ENCODE measurements at regions not wholly inside any gene's neighbourhood (a gene's known extent, or its start where the extent isn't known, plus 50 kb on each side); places are given as distances from the start of the nearest gene placed in this dataset.
A peak's percentile ranks its signal among the peaks of the same experiment; 100 is the strongest.

GRCh38 chr2:59804732-59805131 is 748.7 kb downstream of the BCL11A start:
- no peak for TF ChIP-seq POLR2A (IDR thresholded peaks at IDR 0.05)
- TF ChIP-seq, protein P1, sequence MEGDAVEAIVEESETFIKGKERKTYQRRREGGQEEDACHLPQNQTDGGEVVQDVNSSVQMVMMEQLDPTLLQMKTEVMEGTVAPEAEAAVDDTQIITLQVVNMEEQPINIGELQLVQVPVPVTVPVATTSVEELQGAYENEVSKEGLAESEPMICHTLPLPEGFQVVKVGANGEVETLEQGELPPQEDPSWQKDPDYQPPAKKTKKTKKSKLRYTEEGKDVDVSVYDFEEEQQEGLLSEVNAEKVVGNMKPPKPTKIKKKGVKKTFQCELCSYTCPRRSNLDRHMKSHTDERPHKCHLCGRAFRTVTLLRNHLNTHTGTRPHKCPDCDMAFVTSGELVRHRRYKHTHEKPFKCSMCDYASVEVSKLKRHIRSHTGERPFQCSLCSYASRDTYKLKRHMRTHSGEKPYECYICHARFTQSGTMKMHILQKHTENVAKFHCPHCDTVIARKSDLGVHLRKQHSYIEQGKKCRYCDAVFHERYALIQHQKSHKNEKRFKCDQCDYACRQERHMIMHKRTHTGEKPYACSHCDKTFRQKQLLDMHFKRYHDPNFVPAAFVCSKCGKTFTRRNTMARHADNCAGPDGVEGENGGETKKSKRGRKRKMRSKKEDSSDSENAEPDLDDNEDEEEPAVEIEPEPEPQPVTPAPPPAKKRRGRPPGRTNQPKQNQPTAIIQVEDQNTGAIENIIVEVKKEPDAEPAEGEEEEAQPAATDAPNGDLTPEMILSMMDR (IDR thresholded peaks at IDR 0.05) = no peak
- intact Hi-C loops (cut with DNase I) = no loop called here
- no peak overlapping the region for H3K4me3 ChIP-seq
- H3K36me3 ChIP-seq (replicated peaks in 1 of 2; ENCODE audit: insufficient read depth in 1 of 2, low read depth in 2 of 2) = no peaks in the 10 kb centered on the region
- ATAC-seq (no peak), DNase-seq (no peak)
- H3K27ac ChIP-seq = no peak overlapping the region
- no peaks in the 10 kb centered on the region for H3K27me3 ChIP-seq
- no peaks in the 10 kb centered on the region for H3K9me3 ChIP-seq
- WGBS, 2 donors = 48 to 61% methylated on average over 6 of the region's 6 CpGs
- no peaks in the 10 kb centered on the region for H3K4me1 ChIP-seq

DNA sequence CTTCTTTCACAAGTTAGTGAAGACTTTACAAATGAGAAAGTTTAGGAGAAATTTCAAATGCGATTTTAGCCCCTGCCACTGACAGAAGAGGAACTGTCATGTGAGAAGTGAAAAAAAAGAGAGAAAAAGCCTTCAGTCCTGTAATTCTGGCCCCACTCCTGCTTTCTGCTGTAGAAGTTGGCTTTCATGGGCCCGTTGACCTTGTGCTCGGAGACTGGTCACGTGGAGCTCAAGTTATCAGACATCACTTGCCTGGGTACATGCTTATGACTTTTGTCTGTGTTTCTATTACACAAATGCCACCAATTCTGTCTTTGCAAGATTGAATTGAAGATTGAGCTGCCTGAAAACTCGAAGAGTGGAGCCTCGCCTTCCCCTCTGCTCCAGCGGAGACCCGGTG is 749.9 kb downstream of the BCL11A start:
- ATAC-seq = no peak
- Histone ChIP-seq H3K4me3 (no peak overlapping the region), H3K4me1 (no peaks in the 10 kb centered on the region), H3K27me3 (no peaks in the 10 kb centered on the region), H3K36me3 (replicated peaks in 1 of 2; ENCODE audit: insufficient read depth in 1 of 2, low read depth in 2 of 2) (no peaks in the 10 kb centered on the region), H3K27ac (no peak overlapping the region), H3K9me3 (no peaks in the 10 kb centered on the region)
- TF ChIP-seq POLR2A (IDR thresholded peaks at IDR 0.05) = no peak
- TF ChIP-seq, protein P1 (IDR thresholded peaks at IDR 0.05) = no peak
- DNase-seq = peak in 2 of 4 donors; percentile 13 to 18
- intact Hi-C loops (cut with DNase I) = no loop called here
- 67 to 74% methylated on average over 8 of the region's 8 CpGs for WGBS, 2 donors

DNA sequence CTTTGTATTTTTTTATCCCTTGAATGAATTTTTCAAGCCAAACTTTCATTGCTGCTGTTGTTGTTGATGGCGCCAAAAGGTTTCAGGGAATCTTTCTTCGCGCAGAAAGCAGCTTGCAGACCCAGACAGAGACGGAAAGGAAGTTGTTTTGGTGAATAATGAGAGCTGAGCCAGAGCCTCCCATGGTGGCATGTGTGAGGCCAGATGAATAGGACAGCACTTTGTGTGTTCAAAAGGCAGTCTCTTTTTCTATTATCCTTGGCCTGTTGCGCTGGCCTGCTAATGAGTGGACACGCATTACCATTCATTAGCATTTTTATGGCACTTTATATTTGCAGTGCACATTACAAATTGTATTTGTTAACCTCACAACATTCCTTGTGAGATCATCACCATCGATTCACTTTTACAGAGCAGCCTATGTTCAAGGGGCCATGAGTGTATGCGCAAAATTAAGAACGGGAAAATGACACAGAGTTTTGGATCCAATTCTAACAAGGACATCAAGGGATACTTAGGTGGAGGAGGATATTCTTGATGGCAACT is 754.7 kb downstream of the BCL11A start:
- Histone ChIP-seq H3K27ac (no peak overlapping the region), H3K9me3 (no peaks in the 10 kb centered on the region), H3K4me3 (no peak overlapping the region), H3K36me3 (replicated peaks in 1 of 2; ENCODE audit: insufficient read depth in 1 of 2, low read depth in 2 of 2) (no peaks in the 10 kb centered on the region), H3K27me3 (no peaks in the 10 kb centered on the region), H3K4me1 (no peaks in the 10 kb centered on the region)
- 92 to 96% methylated on average over 9 of the region's 9 CpGs for WGBS, 2 donors
- ATAC-seq (no peak), DNase-seq (no peak)
- TF ChIP-seq POLR2A (IDR thresholded peaks at IDR 0.05) = no peak
- TF ChIP-seq, protein P1 (IDR thresholded peaks at IDR 0.05) = no peak
- intact Hi-C loops (cut with DNase I) = no loop called here

DNA sequence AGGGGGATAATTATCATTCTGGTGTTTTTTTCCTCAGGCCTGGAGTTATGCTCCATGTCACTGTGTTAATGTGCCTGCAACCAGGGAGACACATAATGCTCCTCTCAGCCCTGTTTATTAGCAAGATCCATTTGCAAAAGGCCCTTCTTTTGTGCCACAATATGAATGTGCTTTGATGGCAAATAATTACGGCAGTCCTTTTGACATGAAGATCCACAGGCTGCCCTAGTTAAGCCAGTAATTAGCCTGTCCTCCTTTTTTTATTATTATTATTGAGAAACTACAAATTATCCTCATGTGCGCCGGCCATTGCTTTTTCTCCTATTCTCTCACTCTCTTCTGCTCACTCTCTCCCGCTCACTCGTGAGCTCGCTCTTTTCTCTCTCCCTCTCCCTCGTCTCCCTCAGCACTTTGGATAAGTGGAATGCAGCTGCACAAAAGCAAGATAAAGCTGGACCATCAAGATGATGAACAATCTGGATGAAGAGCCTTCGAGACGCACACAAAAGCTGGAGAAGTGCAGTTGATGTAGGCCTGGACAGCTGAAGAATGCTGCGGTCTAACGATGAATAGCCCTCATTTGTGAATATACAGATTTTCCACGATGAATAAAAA is 762.3 kb downstream of the BCL11A start:
- no peak overlapping the region for H3K27ac ChIP-seq
- 85 to 90% methylated on average over 12 of the region's 12 CpGs for WGBS, 2 donors
- ATAC-seq (no peak), DNase-seq (no peak)
- no peak overlapping the region for H3K4me3 ChIP-seq
- no peaks in the 10 kb centered on the region for H3K36me3 ChIP-seq (replicated peaks in 1 of 2; ENCODE audit: insufficient read depth in 1 of 2, low read depth in 2 of 2)
- TF ChIP-seq, protein P1 (IDR thresholded peaks at IDR 0.05) = no peak
- no peak for TF ChIP-seq POLR2A (IDR thresholded peaks at IDR 0.05)
- H3K4me1 ChIP-seq = no peaks in the 10 kb centered on the region
- no peaks in the 10 kb centered on the region for H3K9me3 ChIP-seq
- intact Hi-C loops (cut with DNase I) = no loop called here
- H3K27me3 ChIP-seq = no peaks in the 10 kb centered on the region
